ENCODE measurements at regions not wholly inside any gene's neighbourhood (a gene's known extent, or its start where the extent isn't known, plus 50 kb on each side); places are given as distances from the start of the nearest gene placed in this dataset.

DNA sequence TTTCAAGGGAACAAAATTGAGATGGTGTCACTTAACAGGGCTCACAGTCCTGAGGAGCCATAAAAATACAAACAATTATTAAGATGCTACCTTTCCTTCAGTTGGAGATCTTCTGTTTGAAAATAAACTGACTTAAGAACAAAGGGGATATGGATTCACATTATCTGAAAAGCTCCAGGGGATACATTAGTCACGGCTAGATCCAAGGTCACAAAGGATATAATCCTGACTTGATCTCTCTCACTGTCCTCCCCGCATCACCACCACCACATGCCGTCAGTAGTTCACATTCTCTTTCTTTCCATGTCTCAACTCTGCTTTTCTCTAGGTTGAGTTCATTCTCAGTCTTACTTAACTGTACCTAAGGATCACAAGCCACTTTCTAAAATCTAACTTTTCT lies 530.4 kb upstream of the MARCKS start:
- Mint-ChIP-seq H3K36me3 (ENCODE audit: unreplicated experiment) (peaks cover 4% of the 10 kb centered on the region), H3K27ac (ENCODE audit: unreplicated experiment) (no peak overlapping the region), H3K9me3 (ENCODE audit: unreplicated experiment) (peaks cover 16% of the 10 kb centered on the region), H3K4me3 (ENCODE audit: unreplicated experiment) (no peak overlapping the region), H3K27me3 (ENCODE audit: unreplicated experiment) (no peaks in the 10 kb centered on the region), H3K4me1 (ENCODE audit: unreplicated experiment) (peaks cover 11% of the 10 kb centered on the region)
- no peak for DNase-seq (ENCODE audit: extremely low spot score, unreplicated experiment)
- TF ChIP-seq, protein P1, sequence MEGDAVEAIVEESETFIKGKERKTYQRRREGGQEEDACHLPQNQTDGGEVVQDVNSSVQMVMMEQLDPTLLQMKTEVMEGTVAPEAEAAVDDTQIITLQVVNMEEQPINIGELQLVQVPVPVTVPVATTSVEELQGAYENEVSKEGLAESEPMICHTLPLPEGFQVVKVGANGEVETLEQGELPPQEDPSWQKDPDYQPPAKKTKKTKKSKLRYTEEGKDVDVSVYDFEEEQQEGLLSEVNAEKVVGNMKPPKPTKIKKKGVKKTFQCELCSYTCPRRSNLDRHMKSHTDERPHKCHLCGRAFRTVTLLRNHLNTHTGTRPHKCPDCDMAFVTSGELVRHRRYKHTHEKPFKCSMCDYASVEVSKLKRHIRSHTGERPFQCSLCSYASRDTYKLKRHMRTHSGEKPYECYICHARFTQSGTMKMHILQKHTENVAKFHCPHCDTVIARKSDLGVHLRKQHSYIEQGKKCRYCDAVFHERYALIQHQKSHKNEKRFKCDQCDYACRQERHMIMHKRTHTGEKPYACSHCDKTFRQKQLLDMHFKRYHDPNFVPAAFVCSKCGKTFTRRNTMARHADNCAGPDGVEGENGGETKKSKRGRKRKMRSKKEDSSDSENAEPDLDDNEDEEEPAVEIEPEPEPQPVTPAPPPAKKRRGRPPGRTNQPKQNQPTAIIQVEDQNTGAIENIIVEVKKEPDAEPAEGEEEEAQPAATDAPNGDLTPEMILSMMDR (IDR thresholded peaks at IDR 0.05), result no peak

DNA sequence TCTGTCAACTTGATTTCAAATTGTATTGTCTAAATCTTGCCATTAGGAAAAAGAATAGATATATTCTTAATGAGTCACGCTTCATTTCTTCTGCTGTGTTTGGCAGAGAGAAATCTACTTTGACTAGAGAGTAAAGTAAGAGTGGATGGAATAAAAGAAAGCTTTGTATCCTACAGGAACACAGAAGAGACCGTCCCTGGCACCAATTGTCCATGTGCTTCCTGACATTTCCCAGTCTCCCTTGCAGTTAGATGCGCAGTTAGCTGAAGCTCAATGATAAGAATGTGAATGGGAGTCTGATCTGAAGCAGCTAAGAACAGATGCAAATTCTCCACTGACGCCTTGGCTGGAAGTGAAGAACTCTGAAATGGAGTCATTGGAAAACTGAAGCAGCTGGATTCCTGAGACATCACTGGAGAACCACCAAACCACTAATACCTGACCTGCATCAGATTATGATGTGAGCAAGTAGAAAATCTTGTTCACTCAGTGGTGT lies 528.2 kb upstream of the MARCKS start:
- Mint-ChIP-seq H3K27ac (ENCODE audit: unreplicated experiment) (no peak overlapping the region), H3K9me3 (ENCODE audit: unreplicated experiment) (peaks cover 15% of the 10 kb centered on the region), H3K4me3 (ENCODE audit: unreplicated experiment) (no peak overlapping the region), H3K36me3 (ENCODE audit: unreplicated experiment) (peaks cover 4% of the 10 kb centered on the region), H3K4me1 (ENCODE audit: unreplicated experiment) (peaks cover 11% of the 10 kb centered on the region), H3K27me3 (ENCODE audit: unreplicated experiment) (no peaks in the 10 kb centered on the region)
- TF ChIP-seq, protein P1 (IDR thresholded peaks at IDR 0.05), result no peak
- no peak for DNase-seq (ENCODE audit: extremely low spot score, unreplicated experiment)

DNA sequence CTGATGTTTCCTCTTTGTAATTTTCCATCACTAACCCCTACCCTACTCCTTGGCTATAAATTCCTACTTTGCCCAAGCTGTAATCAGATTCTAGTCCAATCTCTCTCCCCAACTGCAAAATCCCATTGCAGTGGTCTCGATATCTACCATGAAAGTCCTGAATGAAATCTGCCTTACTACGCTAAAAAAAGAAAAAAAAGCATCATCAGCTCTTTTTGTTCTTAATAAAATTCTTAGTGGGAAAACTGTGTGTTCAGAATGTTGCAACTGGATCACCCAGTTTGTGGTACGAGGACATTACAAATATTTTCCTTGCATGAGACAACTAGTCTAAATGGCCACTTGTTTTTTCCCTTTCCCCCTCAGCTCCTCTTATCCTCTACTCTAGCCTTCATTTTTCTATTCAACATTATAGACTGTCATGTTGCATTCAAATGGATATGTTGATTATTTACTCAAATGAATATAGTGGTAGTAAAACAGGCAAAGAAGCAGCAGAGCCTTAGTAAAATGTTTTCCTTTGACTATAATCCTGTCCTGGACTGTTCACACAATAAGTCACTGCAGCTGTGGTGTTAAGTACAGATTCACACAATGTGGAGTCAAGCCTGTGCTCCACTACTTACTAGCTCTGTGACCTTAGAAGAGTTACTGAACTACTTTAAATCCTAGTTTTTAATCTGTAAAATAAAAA lies 527.1 kb upstream of the MARCKS start:
- no peak overlapping the region for H3K4me3 Mint-ChIP-seq (ENCODE audit: unreplicated experiment)
- TF ChIP-seq, protein P1 (IDR thresholded peaks at IDR 0.05), result no peak
- H3K36me3 Mint-ChIP-seq (ENCODE audit: unreplicated experiment), result peaks cover 4% of the 10 kb centered on the region
- peaks cover 11% of the 10 kb centered on the region for H3K4me1 Mint-ChIP-seq (ENCODE audit: unreplicated experiment)
- DNase-seq (ENCODE audit: extremely low spot score, unreplicated experiment), result no peak
- H3K9me3 Mint-ChIP-seq (ENCODE audit: unreplicated experiment), result peaks cover 10% of the 10 kb centered on the region
- no peaks in the 10 kb centered on the region for H3K27me3 Mint-ChIP-seq (ENCODE audit: unreplicated experiment)
- no peak overlapping the region for H3K27ac Mint-ChIP-seq (ENCODE audit: unreplicated experiment)

DNA sequence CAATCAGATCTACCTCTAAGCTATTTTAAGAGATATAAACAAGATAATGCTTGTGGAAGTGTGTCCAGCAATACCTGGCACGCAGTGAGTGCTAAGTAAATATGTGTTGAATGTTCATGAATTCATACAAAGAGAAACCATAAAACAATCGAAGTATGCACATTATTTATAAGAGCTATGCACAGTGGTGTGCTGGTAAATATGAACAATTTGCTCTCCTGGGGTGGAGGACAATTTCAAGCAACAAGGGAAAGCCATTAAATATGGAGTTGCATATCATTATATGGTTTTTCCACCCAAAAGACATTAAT lies 526.6 kb upstream of the MARCKS start:
- TF ChIP-seq, protein P1 (IDR thresholded peaks at IDR 0.05), result no peak
- peaks cover 4% of the 10 kb centered on the region for H3K36me3 Mint-ChIP-seq (ENCODE audit: unreplicated experiment)
- no peak overlapping the region for H3K27ac Mint-ChIP-seq (ENCODE audit: unreplicated experiment)
- peaks cover 11% of the 10 kb centered on the region for H3K4me1 Mint-ChIP-seq (ENCODE audit: unreplicated experiment)
- no peak overlapping the region for H3K4me3 Mint-ChIP-seq (ENCODE audit: unreplicated experiment)
- no peak for DNase-seq (ENCODE audit: extremely low spot score, unreplicated experiment)
- no peaks in the 10 kb centered on the region for H3K27me3 Mint-ChIP-seq (ENCODE audit: unreplicated experiment)
- peaks cover 10% of the 10 kb centered on the region for H3K9me3 Mint-ChIP-seq (ENCODE audit: unreplicated experiment)

DNA sequence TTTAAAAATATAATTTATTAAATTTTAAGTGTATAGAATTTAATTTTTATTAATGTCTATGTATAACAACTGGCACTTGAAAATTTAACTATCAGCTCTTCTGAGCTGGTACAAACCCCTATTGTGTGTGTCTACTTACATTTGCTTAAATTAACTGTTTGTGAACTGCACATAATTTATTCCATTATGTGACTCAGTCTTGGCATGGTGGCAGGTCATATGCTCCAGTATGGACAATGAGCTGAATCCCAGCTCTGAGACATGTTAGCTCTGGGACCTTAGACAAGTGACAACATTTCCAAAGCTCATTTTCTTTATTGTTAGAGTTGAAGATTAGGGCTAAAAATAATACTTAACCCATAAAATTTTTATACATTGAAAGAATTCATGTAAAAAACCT lies 526.1 kb upstream of the MARCKS start:
- no peaks in the 10 kb centered on the region for H3K27me3 Mint-ChIP-seq (ENCODE audit: unreplicated experiment)
- H3K4me1 Mint-ChIP-seq (ENCODE audit: unreplicated experiment), result peaks cover 11% of the 10 kb centered on the region
- DNase-seq (ENCODE audit: extremely low spot score, unreplicated experiment), result no peak
- TF ChIP-seq, protein P1 (IDR thresholded peaks at IDR 0.05), result no peak
- peaks cover 4% of the 10 kb centered on the region for H3K36me3 Mint-ChIP-seq (ENCODE audit: unreplicated experiment)
- peaks cover 10% of the 10 kb centered on the region for H3K9me3 Mint-ChIP-seq (ENCODE audit: unreplicated experiment)
- no peak overlapping the region for H3K4me3 Mint-ChIP-seq (ENCODE audit: unreplicated experiment)
- H3K27ac Mint-ChIP-seq (ENCODE audit: unreplicated experiment), result no peak overlapping the region

Data from osteocyte (in vitro differentiated cells).